ENCODE measurements at regions not wholly inside any gene's neighbourhood (a gene's known extent, or its start where the extent isn't known, plus 50 kb on each side); places are given as distances from the start of the nearest gene placed in this dataset.

GRCh38 chr6:26200918-26201721, 113.9 kb downstream of the HFE start (continued):
- TF ChIP-seq NRF1 (IDR thresholded peaks at IDR 0.05; ENCODE audit: low read depth, low read length) (no peak), RXRA (IDR thresholded peaks at IDR 0.05; ENCODE audit: borderline replicate concordance, low read depth) (no peak), EP300 (IDR thresholded peaks at IDR 0.05; ENCODE audit: borderline replicate concordance in 1 of 2, low read depth in 1 of 2, low read length in 1 of 2) (no peak), TEAD4 (IDR thresholded peaks at IDR 0.05; ENCODE audit: borderline replicate concordance, insufficient read depth) (no peak), CHD2 (IDR thresholded peaks at IDR 0.05; ENCODE audit: low read length, partially characterized antibody) (no peak), CTCF (IDR thresholded peaks at IDR 0.05) (no peak)

- Histone ChIP-seq H3K36me3 (replicated peaks in 1 of 2; ENCODE audit: control insufficient read depth in 1 of 2, insufficient read depth in 2 of 2, low read length in 1 of 2) (no peaks in the 10 kb centered on the region), H4K20me1 (ENCODE audit: insufficient read depth) (peaks cover 5% of the 10 kb centered on the region; the same call in 1 of the 2 replicates), H3K9ac (no peak overlapping the region), H3K4me2 (no peak overlapping the region), H3K4me1 (ENCODE audit: control insufficient read depth in 1 of 2, insufficient read depth in 2 of 2, low read depth in 1 of 2, low read length in 1 of 2) (peaks cover 4 to 8% of the 10 kb centered on the region in 2 experiments; a peak in 3 of 4 replicates), H3K9me2 (no peaks in the 10 kb centered on the region), H2AFZ (ENCODE audit: low read depth) (no peak overlapping the region), H3K4me3 (ENCODE audit: low read depth in 2 of 2, low read length in 1 of 2) (no peak overlapping the region), H3F3A (replicated peaks; ENCODE audit: insufficient read depth) (peaks cover 58% of the 10 kb centered on the region), H3K27ac (ENCODE audit: low read depth in 2 of 2, low read length in 1 of 2) (peak overlapping the region in 1 of 2 experiments; percentile 97; a peak in 2 of 4 replicates), H3K9me3 (no peaks in the 10 kb centered on the region), H3K27me3 (ENCODE audit: insufficient read depth) (no peaks in the 10 kb centered on the region), H3K79me2 (ENCODE audit: insufficient read depth) (peaks cover 14% of the 10 kb centered on the region)
- TF ChIP-seq REST (IDR thresholded peaks at IDR 0.05; ENCODE audit: low read depth, low read length) (no peak), GATA2 (CRISPR knock-in tag; IDR thresholded peaks at IDR 0.05) (no peak), TAF1 (IDR thresholded peaks at IDR 0.05; ENCODE audit: borderline replicate concordance, low read depth, low read length) (no peak), CTCF (IDR thresholded peaks at IDR 0.05) (no peak), RXRA (IDR thresholded peaks at IDR 0.05; ENCODE audit: borderline replicate concordance, low read depth) (no peak), EZH2phosphoT487 (IDR thresholded peaks at IDR 0.05; ENCODE audit: borderline replicate concordance, low read depth) (no peak), SIN3A (IDR thresholded peaks at IDR 0.05; ENCODE audit: borderline replicate concordance, low read depth, low read length) (no peak), NFIC (IDR thresholded peaks at IDR 0.05; ENCODE audit: borderline replicate concordance) (no peak), TEAD4 (IDR thresholded peaks at IDR 0.05; ENCODE audit: borderline replicate concordance, insufficient read depth) (no peak), USF1 (IDR thresholded peaks at IDR 0.05; ENCODE audit: borderline replicate concordance, low read depth) (no peak), RFX5 (IDR thresholded peaks at IDR 0.05; ENCODE audit: low read length) (no peak), NRF1 (IDR thresholded peaks at IDR 0.05; ENCODE audit: low read depth, low read length) (no peak), FOSL2 (IDR thresholded peaks at IDR 0.05; ENCODE audit: borderline replicate concordance, low read depth) (no peak), POLR2AphosphoS5 (IDR thresholded peaks at IDR 0.05; ENCODE audit: low read depth, low read length) (no peak), YY1 (IDR thresholded peaks at IDR 0.05; ENCODE audit: low read depth) (no peak), CHD2 (IDR thresholded peaks at IDR 0.05; ENCODE audit: low read length, partially characterized antibody) (no peak)
- POLR2A ChIA-PET, result interaction anchor here (1.0 to 7.8 kb wide), 5 partner anchors 14 to 181 kb away, joined by 3 to 144 read pairs (median 7); a partner anchor contains a TSS
- CTCF ChIA-PET, result no interaction called here
- 97% methylated on average over 6 of the region's 6 CpGs for WGBS (ENCODE audit: low lambda C conversion rate)
- no peak for DNase-seq
These were observed 115.0 kb downstream of the HFE start for GRCh38 chr6:26202201-26202611.

Measured in SK-N-SH (cell line).